HEK293 (cell line): ENCODE measurements at regions not wholly inside any gene's neighbourhood (a gene's known extent, or its start where the extent isn't known, plus 50 kb on each side); places are given as distances from the start of the nearest gene placed in this dataset.

Experiments
- CTCF ChIA-PET: fragments of 350-600 bp; formaldehyde crosslinking; extraction: SDS; loops from one replicate; lab custom pipeline; 2021; ENCODE audit warnings: antibody characterized with exemption; lab: Yijun Ruan, JAX
- POLR2A ChIA-PET: fragments of 300-600 bp; formaldehyde crosslinking; extraction: SDS; loops from one replicate; lab custom pipeline; 2020; ENCODE audit warnings: antibody characterized with exemption, inconsistent platforms; lab: Yijun Ruan, JAX
- H3K27ac ChIP-seq: fragments of 200-500 bp; sonication (Bioruptor generic); 2 replicates; pipeline ENCODE4 v1.5.1; 2014; ENCODE audit warnings: low read depth, low read length, control low read depth, inconsistent platforms; ENCODE audit errors: extremely low read depth
- H3K36me3 ChIP-seq, 2 experiments: fragments of 200-500 bp in 1 of 2; sonication (Bioruptor generic) in 1 of 2; 1 replicate in 1 of 2; 2 replicates in 1 of 2; pipeline ENCODE4 v1.5.1; 2014 to 2017; ENCODE audit warnings: inconsistent platforms in 2 of 2, low read length in 2 of 2; ENCODE audit not compliant: control insufficient read depth in 2 of 2, insufficient read depth in 1 of 2
- H3K4me1 ChIP-seq: fragments of 200-500 bp; sonication (Bioruptor generic); 2 replicates; pipeline ENCODE4 v1.5.1; 2014; ENCODE audit warnings: mild to moderate bottlenecking, low read length, inconsistent platforms; ENCODE audit not compliant: control insufficient read depth, insufficient read depth
- H3K4me3 ChIP-seq: 2 replicates; pipeline ENCODE4 v1.5.1; 2011; ENCODE audit warnings: low read depth, mild to moderate bottlenecking, control low read depth, low read length, moderate library complexity
- H3K9me3 ChIP-seq: fragments of 200-500 bp; sonication (Bioruptor generic); 2 replicates; pipeline ENCODE4 v1.5.1; 2014; ENCODE audit warnings: low read depth, low read length, inconsistent platforms; ENCODE audit not compliant: control insufficient read depth, insufficient read depth
- SP2 ChIP-seq: fragments of 450-650 bp; formaldehyde crosslinking; IDR thresholded peaks from 2 replicates; pipeline ENCODE4 v1.5.1; 2016; ENCODE audit warnings: missing biosample characterization, missing genetic modification characterization
- YY2 ChIP-seq: fragments of 450-650 bp; formaldehyde crosslinking; IDR thresholded peaks from 2 replicates; pipeline ENCODE4 v1.5.1; 2016; ENCODE audit warnings: missing biosample characterization, missing genetic modification characterization
- ZBTB10 ChIP-seq: fragments of 450-650 bp; formaldehyde crosslinking; IDR thresholded peaks from 2 replicates; pipeline ENCODE4 v1.5.1; 2016; ENCODE audit warnings: missing biosample characterization, missing genetic modification characterization
- ZBTB49 ChIP-seq: fragments of 450-650 bp; formaldehyde crosslinking; IDR thresholded peaks from 2 replicates; pipeline ENCODE4 v1.5.1; 2016; ENCODE audit warnings: missing biosample characterization, missing genetic modification characterization, low read depth
- ZNF132 ChIP-seq: fragments of 450-650 bp; formaldehyde crosslinking; IDR thresholded peaks from 2 replicates; pipeline ENCODE4 v1.5.1; 2017; ENCODE audit warnings: missing biosample characterization, missing genetic modification characterization, borderline replicate concordance
- ZNF184 ChIP-seq: fragments of 450-650 bp; IDR thresholded peaks from 2 replicates; pipeline ENCODE4 v1.5.1; 2018; ENCODE audit warnings: missing biosample characterization, mild to moderate bottlenecking, missing genetic modification characterization
- ZNF274 ChIP-seq, 2 experiments: fragments of 200-500 bp in 1 of 2; fragments of 450-650 bp in 1 of 2; sonication (Bioruptor generic) in 1 of 2; formaldehyde crosslinking in 1 of 2; IDR thresholded peaks; 2 replicates each; pipeline versions ENCODE4 v1.5.1 to v1.6.1; 2014 to 2016; ENCODE audit warnings: borderline replicate concordance in 1 of 2, inconsistent platforms in 1 of 2, low read length in 1 of 2, missing biosample characterization in 1 of 2, missing genetic modification characterization in 1 of 2
- ZNF280D ChIP-seq: fragments of 450-650 bp; formaldehyde crosslinking; IDR thresholded peaks from 2 replicates; pipeline ENCODE4 v1.5.1; 2016; ENCODE audit warnings: missing biosample characterization, missing genetic modification characterization
- ZNF302 ChIP-seq: fragments of 450-650 bp; formaldehyde crosslinking; IDR thresholded peaks from 2 replicates; pipeline ENCODE4 v1.5.1; 2016; ENCODE audit warnings: missing biosample characterization, missing genetic modification characterization, low read depth
- ZNF488 ChIP-seq: fragments of 450-650 bp; formaldehyde crosslinking; IDR thresholded peaks from 2 replicates; pipeline ENCODE4 v1.5.1; 2016; ENCODE audit warnings: missing biosample characterization, missing genetic modification characterization
- ZNF596 ChIP-seq: fragments of 450-650 bp; IDR thresholded peaks from 2 replicates; pipeline ENCODE4 v1.5.0; 2018; ENCODE audit warnings: missing biosample characterization, mild to moderate bottlenecking, missing genetic modification characterization, moderate library complexity
- ZNF645 ChIP-seq: fragments of 450-650 bp; formaldehyde crosslinking; IDR thresholded peaks from 2 replicates; pipeline ENCODE4; 2016; ENCODE audit warnings: missing biosample characterization, missing genetic modification characterization
- ZNF654 ChIP-seq: fragments of 450-650 bp; formaldehyde crosslinking; IDR thresholded peaks from 2 replicates; pipeline ENCODE4 v1.5.1; 2016; ENCODE audit warnings: low read depth, missing biosample characterization, missing genetic modification characterization
- ZNF707 ChIP-seq: fragments of 450-650 bp; formaldehyde crosslinking; IDR thresholded peaks from 2 replicates; pipeline ENCODE4 v1.5.1; 2016; ENCODE audit warnings: missing biosample characterization, missing genetic modification characterization
- ZNF776 ChIP-seq: fragments of 450-650 bp; formaldehyde crosslinking; IDR thresholded peaks from 2 replicates; pipeline ENCODE4 v1.5.0; 2017; ENCODE audit warnings: missing biosample characterization, missing genetic modification characterization, borderline replicate concordance
- ZNF837 ChIP-seq: fragments of 450-650 bp; formaldehyde crosslinking; IDR thresholded peaks from 2 replicates; pipeline ENCODE4 v1.5.1; 2016; ENCODE audit warnings: missing biosample characterization, missing genetic modification characterization

GRCh38 chr3:177378168-177378567 lies 180.9 kb upstream of the TBL1XR1 start (continued):
- TF ChIP-seq ZNF184 (tag by site-specific recombination) (no peak), ZNF280D (tag by site-specific recombination) (no peak), ZNF776 (tag by site-specific recombination) (no peak), ZNF596 (tag by site-specific recombination) (no peak), ZNF837 (no peak)

- TF ChIP-seq ZBTB10 (no peak), SP2 (no peak), ZNF132 (no peak), ZNF707 (tag by site-specific recombination) (no peak), ZBTB49 (tag by site-specific recombination) (no peak), YY2 (no peak), ZNF654 (no peak), ZNF302 (tag by site-specific recombination) (no peak), ZNF645 (tag by site-specific recombination) (no peak), ZNF488 (no peak), ZNF274 (IDR thresholded peaks at IDR 0.05; ENCODE audit: low read length) (no peak), ZNF274 (tag by site-specific recombination; IDR thresholded peaks at IDR 0.05; ENCODE audit: borderline replicate concordance) (no peak)
- TF ChIP-seq, all 188 proteins: peak for 0
- CTCF ChIA-PET, result interaction anchor here (0.7 kb wide), 1 partner anchor 151 kb away, joined by 6 read pairs; no protein-coding TSS in a partner anchor
- no peaks in the 10 kb centered on the region for H3K4me1 ChIP-seq
- no peak overlapping the region for H3K4me3 ChIP-seq
- H3K27ac ChIP-seq, result no peak overlapping the region
- no peaks in the 10 kb centered on the region for H3K36me3 ChIP-seq
- POLR2A ChIA-PET, result no interaction called here
- no peaks in the 10 kb centered on the region for H3K9me3 ChIP-seq
Measured at GRCh38 chr3:177379045-177379444, 181.8 kb upstream of the TBL1XR1 start.
